Natural killer cell (primary cell): ENCODE measurements at regions not wholly inside any gene's neighbourhood (a gene's known extent, or its start where the extent isn't known, plus 50 kb on each side); places are given as distances from the start of the nearest gene placed in this dataset.

ENCODE experiments used
- ATAC-seq, 3 donors: fragments of 150-1000 bp in 2 of 3; fragments of 200-7000 bp in 1 of 3; cut with Tn5 transposase; 1 replicate in 1 of 3; 2 replicates in 2 of 3; pipeline ENCODE4 v1.10.0; 2021; ENCODE audit warnings: mild to moderate bottlenecking in 2 of 3, moderate library complexity in 2 of 3
- DNase-seq, 2 donors: peaks; one replicate each; pipeline versions ENCODE4 v3.0.0 to v3.0.0-alpha.2; 2013 to 2021; ENCODE audit warnings: mixed read lengths in 1 of 2
- H3K27ac ChIP-seq: one replicate; pipeline ENCODE4 v1.5.1; 2013; ENCODE audit warnings: mild to moderate bottlenecking, low read length
- H3K27me3 ChIP-seq: one replicate; pipeline ENCODE4 v1.6.1; 2013; ENCODE audit warnings: low read length; ENCODE audit not compliant: control insufficient read depth, insufficient read depth
- H3K36me3 ChIP-seq: one replicate; pipeline ENCODE4 v1.6.1; 2013; ENCODE audit warnings: low read length; ENCODE audit not compliant: control insufficient read depth, insufficient read depth
- H3K4me1 ChIP-seq: one replicate; pipeline ENCODE4 v1.6.1; 2013; ENCODE audit warnings: low read length; ENCODE audit not compliant: control insufficient read depth, insufficient read depth
- H3K4me3 ChIP-seq: one replicate; pipeline ENCODE4 v1.5.1; 2013; ENCODE audit warnings: low read length
- H3K9me3 ChIP-seq: one replicate; pipeline ENCODE4 v1.6.1; 2013; ENCODE audit warnings: low read length; ENCODE audit not compliant: control insufficient read depth, insufficient read depth
- H3K27ac Mint-ChIP-seq, 2 donors: one replicate each; pipeline ENCODE4 v1.8.0; 2022; ENCODE audit warnings: mild to moderate bottlenecking in 2 of 2, mixed read lengths in 2 of 2, moderate library complexity in 1 of 2
- H3K27me3 Mint-ChIP-seq, 2 donors: one replicate each; pipeline ENCODE4 v1.8.0; 2022; ENCODE audit warnings: low read depth in 2 of 2, mixed read lengths in 2 of 2
- H3K36me3 Mint-ChIP-seq: one replicate; pipeline ENCODE4 v1.8.0; 2022; ENCODE audit warnings: mixed read lengths
- H3K4me1 Mint-ChIP-seq, 2 donors: one replicate each; pipeline ENCODE4 v1.8.0; 2022; ENCODE audit warnings: mixed read lengths in 2 of 2
- H3K4me3 Mint-ChIP-seq: one replicate; pipeline ENCODE4 v1.8.0; 2022; ENCODE audit warnings: mild to moderate bottlenecking, moderate library complexity, mixed read lengths
- H3K9me3 Mint-ChIP-seq, 2 donors: one replicate each; pipeline ENCODE4 v1.8.0; 2022; ENCODE audit warnings: mixed read lengths in 2 of 2
- WGBS: methylation state at CpG from one replicate; pipeline ENCODE4 v1.1.7; 2013; ENCODE audit warnings: missing lambda C conversion rate; ENCODE audit not compliant: insufficient coverage; 5-methylcytosine and 5-hydroxymethylcytosine counted together
- intact Hi-C: fragments of 100-400 bp; cut with micrococcal nuclease; formaldehyde crosslinking; loops from one replicate; pipeline ENCODE4 v1.14.2; 2022
- TF ChIP-seq, protein P1 (sequence below): fragments of 200-600 bp; IDR thresholded peaks from one replicate; pipeline ENCODE4 v1.8.0; 2022; ENCODE audit warnings: antibody characterized with exemption

DNA sequence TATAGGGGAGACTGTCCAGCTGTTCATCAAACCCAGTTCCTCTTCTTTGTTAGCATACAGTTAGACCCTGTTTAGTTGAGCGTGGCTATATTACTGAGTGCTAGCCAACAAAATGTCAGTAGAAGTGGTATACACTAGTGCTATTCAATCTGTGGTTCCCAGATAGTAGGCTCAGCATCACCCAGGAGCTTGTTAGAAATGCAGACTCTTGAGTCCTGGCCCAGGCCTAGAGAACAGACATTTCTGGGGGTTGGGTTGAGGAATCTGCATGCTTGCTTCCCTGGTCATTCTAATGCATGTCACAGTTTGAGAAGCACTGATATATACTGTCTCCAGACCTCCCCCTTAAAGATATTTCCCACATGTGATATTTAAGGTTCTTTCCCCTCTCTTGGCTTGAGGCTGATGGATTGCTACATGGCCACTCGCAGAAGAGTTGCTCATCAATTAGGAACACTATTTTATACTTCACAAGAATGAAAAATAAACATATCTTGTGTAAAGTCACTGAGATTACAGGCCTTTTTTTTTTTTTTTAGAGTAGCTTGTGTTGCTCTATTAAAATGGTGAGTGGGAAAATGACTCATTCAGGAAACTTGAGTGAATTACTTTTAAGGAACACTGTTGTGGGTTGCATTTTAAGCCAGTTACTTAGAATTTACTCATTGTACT lies 289.0 kb downstream of the STIM2 start:
- no peak overlapping the region for H3K27ac Mint-ChIP-seq
- no peaks in the 10 kb centered on the region for H3K9me3 ChIP-seq
- H3K9me3 Mint-ChIP-seq: no peaks in the 10 kb centered on the region
- H3K27me3 Mint-ChIP-seq: no peaks in the 10 kb centered on the region
- intact Hi-C loops: no loop called here
- no peaks in the 10 kb centered on the region for H3K36me3 ChIP-seq
- H3K36me3 Mint-ChIP-seq: no peaks in the 10 kb centered on the region
- H3K4me1 Mint-ChIP-seq: peaks cover 6% of the 10 kb centered on the region in 2 donors
- 84% methylated on average over 1 of the region's 2 CpGs for WGBS
- DNase-seq: no peak
- H3K27me3 ChIP-seq: no peaks in the 10 kb centered on the region
- ATAC-seq: no peak
- no peak overlapping the region for H3K4me3 Mint-ChIP-seq
- TF ChIP-seq, protein P1, sequence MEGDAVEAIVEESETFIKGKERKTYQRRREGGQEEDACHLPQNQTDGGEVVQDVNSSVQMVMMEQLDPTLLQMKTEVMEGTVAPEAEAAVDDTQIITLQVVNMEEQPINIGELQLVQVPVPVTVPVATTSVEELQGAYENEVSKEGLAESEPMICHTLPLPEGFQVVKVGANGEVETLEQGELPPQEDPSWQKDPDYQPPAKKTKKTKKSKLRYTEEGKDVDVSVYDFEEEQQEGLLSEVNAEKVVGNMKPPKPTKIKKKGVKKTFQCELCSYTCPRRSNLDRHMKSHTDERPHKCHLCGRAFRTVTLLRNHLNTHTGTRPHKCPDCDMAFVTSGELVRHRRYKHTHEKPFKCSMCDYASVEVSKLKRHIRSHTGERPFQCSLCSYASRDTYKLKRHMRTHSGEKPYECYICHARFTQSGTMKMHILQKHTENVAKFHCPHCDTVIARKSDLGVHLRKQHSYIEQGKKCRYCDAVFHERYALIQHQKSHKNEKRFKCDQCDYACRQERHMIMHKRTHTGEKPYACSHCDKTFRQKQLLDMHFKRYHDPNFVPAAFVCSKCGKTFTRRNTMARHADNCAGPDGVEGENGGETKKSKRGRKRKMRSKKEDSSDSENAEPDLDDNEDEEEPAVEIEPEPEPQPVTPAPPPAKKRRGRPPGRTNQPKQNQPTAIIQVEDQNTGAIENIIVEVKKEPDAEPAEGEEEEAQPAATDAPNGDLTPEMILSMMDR: no peak
- H3K27ac ChIP-seq: no peak overlapping the region
- no peak overlapping the region for H3K4me3 ChIP-seq
- H3K4me1 ChIP-seq: no peaks in the 10 kb centered on the region

DNA sequence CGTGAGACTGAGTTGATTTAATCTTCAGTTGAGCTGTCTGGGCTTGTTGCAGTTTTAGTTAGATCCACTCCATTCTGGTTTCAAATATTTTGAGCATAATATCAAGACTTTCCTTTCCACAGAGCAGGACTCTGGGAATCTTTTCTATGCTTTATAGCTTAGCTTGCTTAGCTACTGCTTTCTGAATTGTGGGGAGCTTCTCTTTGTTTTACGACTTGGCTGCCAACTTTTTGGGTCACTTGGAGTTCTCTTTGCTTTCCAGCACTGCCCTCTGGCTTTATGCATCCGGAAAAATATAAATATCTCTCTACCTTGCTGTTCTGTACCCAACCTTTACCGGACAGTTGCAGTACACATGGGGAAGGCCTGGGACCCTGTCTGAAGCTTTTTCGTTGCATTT lies 292.1 kb downstream of the STIM2 start:
- Mint-ChIP-seq H3K27ac (no peak overlapping the region), H3K9me3 (peaks cover 0 to 3% of the 10 kb centered on the region in 2 donors), H3K4me1 (peaks cover 11 to 13% of the 10 kb centered on the region in 2 donors), H3K36me3 (no peaks in the 10 kb centered on the region), H3K27me3 (peaks cover 0 to 3% of the 10 kb centered on the region in 2 donors), H3K4me3 (no peak overlapping the region)
- Histone ChIP-seq H3K36me3 (no peaks in the 10 kb centered on the region), H3K27ac (no peak overlapping the region), H3K4me1 (no peaks in the 10 kb centered on the region), H3K4me3 (no peak overlapping the region), H3K9me3 (no peaks in the 10 kb centered on the region), H3K27me3 (no peaks in the 10 kb centered on the region)
- intact Hi-C loops: no loop called here
- DNase-seq: no peak
- TF ChIP-seq, protein P1: no peak
- 81% methylated on average over 4 of the region's 5 CpGs for WGBS
- no peak for ATAC-seq

DNA sequence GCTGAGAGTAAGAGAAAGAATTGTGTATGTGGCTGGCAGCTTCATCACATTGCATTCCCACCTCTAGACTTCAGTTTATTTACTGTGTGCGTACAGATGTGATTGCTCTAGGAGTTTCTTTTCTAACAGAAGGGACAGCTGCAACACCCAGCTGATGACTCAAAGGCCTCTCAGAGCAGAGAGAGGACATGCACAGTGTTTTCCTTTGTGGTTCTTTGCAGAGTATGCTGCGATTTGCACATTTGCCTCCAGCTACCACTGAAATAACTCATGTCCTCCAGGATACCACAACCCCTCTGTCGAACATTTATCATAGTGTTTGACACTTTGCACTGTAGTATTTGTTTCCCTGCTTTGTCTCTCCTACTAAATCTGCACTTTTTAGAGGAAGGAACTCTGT lies 294.1 kb downstream of the STIM2 start:
- intact Hi-C loops: no loop called here
- H3K27ac ChIP-seq: no peak overlapping the region
- H3K27me3 Mint-ChIP-seq: peaks cover 0 to 3% of the 10 kb centered on the region in 2 donors
- H3K36me3 Mint-ChIP-seq: no peaks in the 10 kb centered on the region
- H3K36me3 ChIP-seq: no peaks in the 10 kb centered on the region
- peaks cover 11 to 13% of the 10 kb centered on the region in 2 donors for H3K4me1 Mint-ChIP-seq
- DNase-seq: no peak
- no peak overlapping the region for H3K4me3 Mint-ChIP-seq
- 11% methylated on average over 3 of the region's 3 CpGs for WGBS
- H3K9me3 ChIP-seq: no peaks in the 10 kb centered on the region
- ATAC-seq: peak in 2 of 3 donors; percentile 30 to 48
- no peak overlapping the region for H3K27ac Mint-ChIP-seq
- no peaks in the 10 kb centered on the region for H3K4me1 ChIP-seq
- no peak overlapping the region for H3K4me3 ChIP-seq
- TF ChIP-seq, protein P1: no peak
- H3K9me3 Mint-ChIP-seq: peaks cover 0 to 3% of the 10 kb centered on the region in 2 donors
- H3K27me3 ChIP-seq: no peaks in the 10 kb centered on the region

DNA sequence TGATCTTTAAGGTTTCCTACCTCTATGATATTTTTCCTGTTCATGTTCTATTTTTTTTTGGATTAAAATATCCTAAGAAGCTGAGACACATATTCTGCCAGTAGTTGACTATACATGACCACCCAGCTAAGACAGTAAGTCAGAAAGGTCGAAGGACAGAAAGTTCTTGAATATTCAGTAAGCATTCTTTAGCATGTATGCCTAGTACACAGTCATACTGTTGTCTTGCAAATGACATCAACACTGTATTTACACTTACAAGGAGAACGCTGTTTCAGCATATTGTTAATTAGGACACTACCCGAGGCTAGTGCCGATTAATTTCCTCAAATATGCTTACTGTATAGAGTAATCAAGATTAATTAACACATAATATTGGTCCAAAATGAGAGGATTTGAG lies 300.6 kb downstream of the STIM2 start:
- intact Hi-C loops: no loop called here
- Histone ChIP-seq H3K27ac (no peak overlapping the region), H3K27me3 (no peaks in the 10 kb centered on the region), H3K4me1 (no peaks in the 10 kb centered on the region), H3K9me3 (no peaks in the 10 kb centered on the region), H3K4me3 (no peak overlapping the region), H3K36me3 (no peaks in the 10 kb centered on the region)
- H3K4me1 Mint-ChIP-seq: no peaks in the 10 kb centered on the region
- 86% methylated on average over 1 of the region's 4 CpGs for WGBS
- no peak overlapping the region for H3K27ac Mint-ChIP-seq
- DNase-seq: no peak
- no peak overlapping the region for H3K4me3 Mint-ChIP-seq
- H3K27me3 Mint-ChIP-seq: peaks cover 0 to 3% of the 10 kb centered on the region in 2 donors
- H3K36me3 Mint-ChIP-seq: no peaks in the 10 kb centered on the region
- TF ChIP-seq, protein P1: no peak
- H3K9me3 Mint-ChIP-seq: peaks cover 2 to 3% of the 10 kb centered on the region in 2 donors
- no peak for ATAC-seq
